ENCODE measurements at regions not wholly inside any gene's neighbourhood (a gene's known extent, or its start where the extent isn't known, plus 50 kb on each side); places are given as distances from the start of the nearest gene placed in this dataset.
"Not testable (repeated sequence)": the region's sequence is repeated elsewhere in the genome, so short reads cannot be mapped to it uniquely, and the experiment has no call there.

GRCh38 chr6:9784786-9785185, 630.1 kb downstream of the TFAP2A start:
- FAIRE-seq (no peak), DNase-seq (ENCODE audit: extremely low spot score, insufficient read length, low read depth) (no peak)

GRCh38 chr6:9783567-9783966, 631.3 kb downstream of the TFAP2A start:
- no peak for DNase-seq (ENCODE audit: extremely low spot score, insufficient read length, low read depth)
- no peak for FAIRE-seq

- FAIRE-seq (no peak), DNase-seq (ENCODE audit: extremely low spot score, insufficient read length, low read depth) (no peak)
Observed at GRCh38 chr6:9766240-9766915, 648.5 kb downstream of the TFAP2A start.

GRCh38 chr6:9761220-9761619, 653.7 kb downstream of the TFAP2A start:
- DNase-seq (ENCODE audit: extremely low spot score, insufficient read length, low read depth) (no peak), FAIRE-seq (no peak)

- FAIRE-seq (no peak), DNase-seq (ENCODE audit: extremely low spot score, insufficient read length, low read depth) (no peak)
Observed at GRCh38 chr6:9754515-9754914, 660.4 kb downstream of the TFAP2A start.

GRCh38 chr6:9745966-9746365, 668.9 kb downstream of the TFAP2A start:
- FAIRE-seq (no peak), DNase-seq (ENCODE audit: extremely low spot score, insufficient read length, low read depth) (no peak)

GRCh38 chr6:9745476-9745875, 669.4 kb downstream of the TFAP2A start:
- no peak for DNase-seq (ENCODE audit: extremely low spot score, insufficient read length, low read depth)

GRCh38 chr6:9744119-9744518, 670.8 kb downstream of the TFAP2A start:
- DNase-seq (ENCODE audit: extremely low spot score, insufficient read length, low read depth) (no peak), FAIRE-seq (no peak)

More at GRCh38 chr6:9745476-9745875, 669.4 kb downstream of the TFAP2A start:
- no peak for FAIRE-seq

GRCh38 chr6:9732056-9732455, 682.8 kb downstream of the TFAP2A start:
- no peak for FAIRE-seq

GRCh38 chr6:9725776-9726175, 689.1 kb downstream of the TFAP2A start:
- not testable (repeated sequence) for DNase-seq (ENCODE audit: extremely low spot score, insufficient read length, low read depth); FAIRE-seq

More at GRCh38 chr6:9732056-9732455, 682.8 kb downstream of the TFAP2A start:
- no peak for DNase-seq (ENCODE audit: extremely low spot score, insufficient read length, low read depth)

- FAIRE-seq: no peak
Observed at GRCh38 chr6:9717568-9717967, 697.3 kb downstream of the TFAP2A start.

GRCh38 chr6:9711365-9711764, 703.5 kb downstream of the TFAP2A start:
- no peak for FAIRE-seq
- DNase-seq (ENCODE audit: extremely low spot score, insufficient read length, low read depth): no peak

More at GRCh38 chr6:9717568-9717967, 697.3 kb downstream of the TFAP2A start:
- no peak for DNase-seq (ENCODE audit: extremely low spot score, insufficient read length, low read depth)

GRCh38 chr6:9710574-9710973, 704.3 kb downstream of the TFAP2A start:
- DNase-seq (ENCODE audit: extremely low spot score, insufficient read length, low read depth): no peak
- FAIRE-seq: no peak

GRCh38 chr6:9708600-9708999, 706.3 kb downstream of the TFAP2A start:
- no peak for FAIRE-seq
- DNase-seq (ENCODE audit: extremely low spot score, insufficient read length, low read depth): no peak

- FAIRE-seq (no peak), DNase-seq (ENCODE audit: extremely low spot score, insufficient read length, low read depth) (no peak)
Observed at GRCh38 chr6:9704989-9705388, 709.9 kb downstream of the TFAP2A start.

- no peak for FAIRE-seq
- DNase-seq (ENCODE audit: extremely low spot score, insufficient read length, low read depth): no peak
Observed at GRCh38 chr6:9702914-9703313, 712.0 kb downstream of the TFAP2A start.

GRCh38 chr6:9699888-9700287, 715.0 kb downstream of the TFAP2A start:
- DNase-seq (ENCODE audit: extremely low spot score, insufficient read length, low read depth): no peak
- FAIRE-seq: no peak

- DNase-seq (ENCODE audit: extremely low spot score, insufficient read length, low read depth): no peak
- no peak for FAIRE-seq
Observed at GRCh38 chr6:9697263-9697931, 717.5 kb downstream of the TFAP2A start.

GRCh38 chr6:9690388-9690787, 724.5 kb downstream of the TFAP2A start:
- DNase-seq (ENCODE audit: extremely low spot score, insufficient read length, low read depth) (no peak), FAIRE-seq (no peak)

GRCh38 chr6:9680727-9681126, 734.1 kb downstream of the TFAP2A start:
- not testable (repeated sequence) for DNase-seq (ENCODE audit: extremely low spot score, insufficient read length, low read depth); FAIRE-seq

GRCh38 chr6:9675122-9675521, 739.8 kb downstream of the TFAP2A start:
- FAIRE-seq: no peak
- no peak for DNase-seq (ENCODE audit: extremely low spot score, insufficient read length, low read depth)

GRCh38 chr6:9659848-9660247, 755.0 kb downstream of the TFAP2A start:
- DNase-seq (ENCODE audit: extremely low spot score, insufficient read length, low read depth) (no peak), FAIRE-seq (no peak)

All from GM18507 (cell line).